ENCODE measurements at regions not wholly inside any gene's neighbourhood (a gene's known extent, or its start where the extent isn't known, plus 50 kb on each side); places are given as distances from the start of the nearest gene placed in this dataset.

- TF ChIP-seq, protein P1, sequence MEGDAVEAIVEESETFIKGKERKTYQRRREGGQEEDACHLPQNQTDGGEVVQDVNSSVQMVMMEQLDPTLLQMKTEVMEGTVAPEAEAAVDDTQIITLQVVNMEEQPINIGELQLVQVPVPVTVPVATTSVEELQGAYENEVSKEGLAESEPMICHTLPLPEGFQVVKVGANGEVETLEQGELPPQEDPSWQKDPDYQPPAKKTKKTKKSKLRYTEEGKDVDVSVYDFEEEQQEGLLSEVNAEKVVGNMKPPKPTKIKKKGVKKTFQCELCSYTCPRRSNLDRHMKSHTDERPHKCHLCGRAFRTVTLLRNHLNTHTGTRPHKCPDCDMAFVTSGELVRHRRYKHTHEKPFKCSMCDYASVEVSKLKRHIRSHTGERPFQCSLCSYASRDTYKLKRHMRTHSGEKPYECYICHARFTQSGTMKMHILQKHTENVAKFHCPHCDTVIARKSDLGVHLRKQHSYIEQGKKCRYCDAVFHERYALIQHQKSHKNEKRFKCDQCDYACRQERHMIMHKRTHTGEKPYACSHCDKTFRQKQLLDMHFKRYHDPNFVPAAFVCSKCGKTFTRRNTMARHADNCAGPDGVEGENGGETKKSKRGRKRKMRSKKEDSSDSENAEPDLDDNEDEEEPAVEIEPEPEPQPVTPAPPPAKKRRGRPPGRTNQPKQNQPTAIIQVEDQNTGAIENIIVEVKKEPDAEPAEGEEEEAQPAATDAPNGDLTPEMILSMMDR (IDR thresholded peaks at IDR 0.05): no peak
- TF ChIP-seq POLR2A (IDR thresholded peaks at IDR 0.05): no peak
These were observed 57.4 kb downstream of the FSCB start for GRCh38 chr14:44449680-44450079.

All from lower leg skin (tissue), 3 donors.